HFF-Myc (cell line): ENCODE measurements at regions not wholly inside any gene's neighbourhood (a gene's known extent, or its start where the extent isn't known, plus 50 kb on each side); places are given as distances from the start of the nearest gene placed in this dataset.

Experiments used
- DNase-seq: peaks from one replicate; pipeline ENCODE4 v3.0.0-alpha.2; 2011; ENCODE audit warnings: low read depth; ENCODE audit errors: extremely low read depth
- H3K4me3 ChIP-seq: replicated peaks from 2 replicates; pipeline ENCODE4 v1.5.1; 2011; ENCODE audit warnings: low read depth, mild to moderate bottlenecking, control low read depth, low read length
- CTCF ChIP-seq: IDR thresholded peaks from 2 replicates; pipeline ENCODE4 v1.5.1; 2012; ENCODE audit warnings: mild to moderate bottlenecking, low read depth, low read length, control low read depth; ENCODE audit errors: missing control alignments

- no peak for DNase-seq
- no peak for TF ChIP-seq CTCF
- no peak overlapping the region for H3K4me3 ChIP-seq
Observed at GRCh38 chr18:76747676-76748075, 74.7 kb upstream of the ZNF236 start.

GRCh38 chr18:76741346-76741745, 81.0 kb upstream of the ZNF236 start:
- no peak overlapping the region for H3K4me3 ChIP-seq
- TF ChIP-seq CTCF, result no peak
- no peak for DNase-seq

- no peak overlapping the region for H3K4me3 ChIP-seq
- no peak for TF ChIP-seq CTCF
- no peak for DNase-seq
Observed at GRCh38 chr18:76736309-76736708, 86.0 kb upstream of the ZNF236 start.

- no peak overlapping the region for H3K4me3 ChIP-seq
- TF ChIP-seq CTCF, result no peak
- DNase-seq, result no peak
Observed at GRCh38 chr18:76730901-76731300, 91.5 kb upstream of the ZNF236 start.

- no peak for TF ChIP-seq CTCF
- no peak overlapping the region for H3K4me3 ChIP-seq
- no peak for DNase-seq
Observed at GRCh38 chr18:76727589-76727988, 94.8 kb upstream of the ZNF236 start.

- no peak for DNase-seq
- no peak for TF ChIP-seq CTCF
- H3K4me3 ChIP-seq, result no peak overlapping the region
Observed at GRCh38 chr18:76725445-76725844, 96.9 kb upstream of the ZNF236 start.
